ENCODE measurements at regions not wholly inside any gene's neighbourhood (a gene's known extent, or its start where the extent isn't known, plus 50 kb on each side); places are given as distances from the start of the nearest gene placed in this dataset.
"Not testable (repeated sequence)": the region's sequence is repeated elsewhere in the genome, so short reads cannot be mapped to it uniquely, and the experiment has no call there.

DNA sequence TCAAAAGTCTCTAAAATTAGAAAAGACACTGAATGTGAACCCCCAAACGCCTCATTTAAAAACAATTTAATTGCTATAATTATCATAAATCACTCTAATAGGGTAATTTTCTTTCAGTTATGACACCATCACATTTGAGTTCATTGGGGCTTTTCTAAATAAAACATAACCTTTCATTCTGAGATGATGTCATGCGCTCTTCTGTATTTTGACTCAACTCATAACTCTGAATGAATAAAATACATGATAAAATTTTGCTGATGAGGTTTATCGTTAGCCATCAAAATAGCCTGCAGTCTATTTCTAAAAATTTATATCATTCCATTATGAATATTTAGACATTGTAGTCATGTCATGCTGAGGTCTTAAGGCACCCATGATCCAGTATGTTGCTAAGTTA is 1099.7 kb downstream of the SUCLG1 start:
- DNase-seq (ENCODE audit: low read depth in 4 of 4, low spot score in 3 of 4), result no peak

DNA sequence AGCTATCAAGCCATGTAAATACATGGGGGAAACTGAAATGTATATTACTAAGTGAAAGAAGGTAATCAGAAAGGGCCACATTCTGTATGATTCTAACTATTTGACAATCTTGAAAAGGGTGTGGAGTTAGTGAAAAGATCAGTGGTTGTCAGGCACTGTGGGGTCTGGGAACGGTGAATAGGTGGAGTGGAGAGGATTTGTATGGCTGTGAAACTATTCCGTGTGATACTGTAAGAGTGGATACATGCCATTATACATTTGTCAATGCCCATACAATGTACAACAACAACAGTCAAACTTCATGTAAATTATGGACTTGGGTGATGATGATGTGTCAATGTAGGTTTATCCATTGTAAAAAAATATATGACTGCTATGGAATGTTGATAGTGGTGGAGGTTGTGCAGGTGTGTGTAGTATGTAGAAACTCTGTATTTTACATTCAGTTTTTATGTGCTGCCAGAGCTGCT is 1116.2 kb downstream of the SUCLG1 start:
- no peak for DNase-seq (ENCODE audit: low read depth in 4 of 4, low spot score in 3 of 4)

DNA sequence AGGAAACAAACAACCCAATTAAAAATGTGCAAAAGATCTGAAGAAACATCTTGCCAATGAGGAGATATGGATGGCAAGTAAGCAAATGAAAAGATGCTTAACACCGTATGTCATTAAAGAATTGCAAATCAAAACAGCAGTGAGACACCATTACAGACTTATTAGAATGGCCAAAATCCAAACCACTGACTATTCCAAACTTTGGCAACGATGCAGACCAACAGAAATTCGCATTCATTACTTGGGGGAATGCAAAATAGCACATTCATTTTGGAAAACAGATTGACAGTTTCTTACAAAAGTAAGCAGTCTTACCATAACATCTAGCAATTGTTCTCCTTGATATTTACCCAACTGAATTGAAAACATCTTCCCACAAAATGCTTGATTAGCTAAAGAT is 1118.7 kb downstream of the SUCLG1 start:
- no peak for DNase-seq (ENCODE audit: low read depth in 4 of 4, low spot score in 3 of 4)

DNA sequence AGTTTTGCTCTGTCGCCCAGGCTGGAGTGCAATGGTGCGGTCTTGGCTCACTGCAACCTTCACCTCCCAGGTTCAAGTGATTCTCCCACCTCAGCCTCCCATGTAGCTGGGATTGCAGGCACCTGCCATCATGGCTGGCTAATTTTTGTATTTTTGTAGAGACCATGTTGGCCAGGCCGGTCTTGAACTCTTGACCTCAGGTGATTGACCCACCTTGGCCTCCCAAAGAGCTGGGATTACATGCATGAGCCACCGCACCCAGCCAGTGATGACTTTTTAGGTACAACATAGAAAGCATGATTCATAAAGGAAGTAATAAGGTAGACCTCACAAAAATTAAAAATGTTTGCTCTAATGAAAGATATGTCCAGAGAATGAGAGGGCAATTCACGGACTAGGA is 1119.1 kb downstream of the SUCLG1 start:
- DNase-seq (ENCODE audit: low read depth in 4 of 4, low spot score in 3 of 4), result not testable (repeated sequence)

DNA sequence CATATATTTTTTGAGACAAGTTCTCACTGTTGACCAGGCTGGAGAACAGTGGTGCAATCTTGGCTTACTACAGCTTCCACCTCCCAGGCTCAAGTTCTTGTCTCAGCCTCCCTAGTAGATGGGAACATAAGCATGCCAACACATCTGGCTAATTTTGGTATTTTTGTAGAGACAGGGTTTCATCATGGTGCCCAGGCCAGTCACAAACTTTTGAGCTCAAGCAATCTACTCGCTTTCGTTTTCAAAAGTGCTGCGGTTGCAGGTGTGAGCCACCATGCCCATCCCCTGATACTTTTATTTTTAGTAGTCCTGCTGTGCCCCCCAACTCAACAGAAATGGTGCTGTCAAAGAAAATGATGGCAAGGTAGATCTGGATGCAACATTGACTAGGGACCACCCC is 1127.3 kb downstream of the SUCLG1 start:
- DNase-seq (ENCODE audit: low read depth in 4 of 4, low spot score in 3 of 4), result no peak

DNA sequence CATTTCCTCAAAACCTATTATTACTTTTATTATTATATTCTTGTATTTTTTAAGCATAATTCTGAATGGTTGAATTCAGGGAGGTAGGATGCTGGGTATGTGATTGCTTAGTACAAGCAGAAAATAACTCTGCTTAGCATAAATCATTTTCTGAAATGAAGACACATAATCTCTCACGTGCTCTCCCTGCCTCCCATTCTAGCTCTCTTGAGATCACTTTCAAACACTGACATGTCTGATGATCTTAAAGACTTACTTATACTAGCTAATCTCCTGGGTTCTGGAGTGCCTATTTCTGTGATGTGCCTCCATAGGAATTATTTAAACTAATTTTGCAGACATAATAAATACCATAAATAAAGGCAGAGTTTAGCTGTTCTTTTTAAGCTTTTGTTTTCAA is 1136.0 kb downstream of the SUCLG1 start:
- no peak for DNase-seq (ENCODE audit: low read depth in 4 of 4, low spot score in 3 of 4)

DNA sequence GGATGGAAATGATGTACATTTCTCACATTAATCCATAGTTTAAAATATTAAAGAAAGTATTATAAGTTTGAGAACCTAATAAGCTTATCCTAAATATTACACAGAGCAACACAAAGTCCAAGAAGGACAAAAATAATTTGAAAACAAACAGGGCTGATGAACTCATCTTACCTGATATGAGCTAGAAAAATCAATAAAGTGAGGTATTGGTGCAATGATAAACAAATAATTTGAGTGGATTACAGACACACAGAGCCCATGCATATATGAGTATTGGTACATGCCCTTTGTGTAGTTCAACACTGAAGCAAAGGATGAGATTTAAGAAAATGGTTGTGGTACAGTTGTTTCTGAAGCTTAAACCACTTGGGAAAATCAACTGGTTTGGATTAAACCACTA is 1139.0 kb downstream of the SUCLG1 start:
- DNase-seq (ENCODE audit: low read depth in 4 of 4, low spot score in 3 of 4), result no peak

DNA sequence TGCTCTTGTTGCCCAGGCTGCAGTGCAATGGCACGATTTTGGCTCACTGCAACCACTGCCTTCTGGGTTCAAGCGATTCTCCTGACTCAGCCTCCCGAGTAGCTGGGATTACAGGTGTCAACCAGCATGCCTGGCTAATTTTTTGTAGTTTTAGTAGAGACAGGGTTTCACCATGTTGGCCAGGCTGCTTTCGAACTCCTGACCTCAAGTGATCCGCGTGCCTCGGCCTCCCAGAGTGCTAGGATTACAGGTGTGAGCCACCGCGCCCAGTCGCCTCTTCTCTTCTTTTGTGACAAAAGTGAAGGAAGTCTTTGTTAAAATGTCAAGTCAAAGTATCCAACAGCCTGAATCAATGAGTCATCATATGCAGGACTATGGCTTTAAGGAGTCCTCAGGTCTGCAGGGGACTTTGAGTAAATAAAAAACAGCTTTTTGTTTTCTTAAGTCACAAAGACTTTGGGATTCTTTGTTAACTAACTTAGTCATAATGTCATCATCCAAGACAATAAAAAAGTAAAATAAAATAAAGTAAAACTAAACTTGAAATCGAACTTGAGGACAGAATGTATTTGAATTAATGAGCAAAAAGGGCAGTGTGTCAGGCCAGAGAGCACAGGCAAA is 1153.2 kb downstream of the SUCLG1 start:
- no peak for DNase-seq (ENCODE audit: low read depth in 4 of 4, low spot score in 3 of 4)

DNA sequence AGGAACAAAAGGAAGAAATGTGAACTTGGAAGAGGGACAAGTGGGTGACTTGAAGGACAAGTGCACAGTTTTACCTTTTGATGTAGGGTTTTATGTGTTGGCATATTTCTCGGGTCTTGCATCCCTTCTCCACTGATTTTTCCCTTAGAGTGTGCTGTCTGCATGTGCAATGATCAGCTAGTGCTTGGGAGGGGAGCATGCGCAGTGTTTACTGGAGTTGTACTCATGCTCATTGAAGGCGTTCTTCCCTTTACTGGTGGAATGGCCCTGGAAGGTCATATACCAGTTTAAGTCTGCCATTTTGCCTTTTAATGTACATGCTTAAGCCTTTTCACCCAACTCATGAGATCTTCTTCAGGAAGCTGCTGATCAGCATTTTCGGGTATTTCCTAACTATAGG is 1168.0 kb downstream of the SUCLG1 start:
- DNase-seq (ENCODE audit: low read depth in 4 of 4, low spot score in 3 of 4), result no peak

DNA sequence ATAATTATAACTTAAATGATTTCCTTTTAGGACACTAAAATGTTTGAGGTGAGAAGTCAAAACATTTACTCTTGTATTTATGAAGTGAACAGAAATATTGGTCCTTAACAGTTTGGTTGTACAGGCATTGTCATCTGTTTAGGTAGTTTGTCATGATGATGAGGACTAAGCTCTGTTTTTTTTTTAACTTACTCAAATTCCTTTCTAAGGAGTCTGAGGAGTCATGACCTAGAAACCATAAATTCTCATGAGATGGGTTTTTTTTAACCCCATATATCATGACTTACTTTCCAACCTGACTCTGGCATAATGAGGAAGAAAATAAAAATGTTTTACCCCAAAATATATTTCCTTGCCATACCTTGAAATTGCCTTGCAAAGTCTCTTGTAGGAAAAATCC is 1176.2 kb downstream of the SUCLG1 start:
- DNase-seq (ENCODE audit: low read depth in 4 of 4, low spot score in 3 of 4), result no peak

DNA sequence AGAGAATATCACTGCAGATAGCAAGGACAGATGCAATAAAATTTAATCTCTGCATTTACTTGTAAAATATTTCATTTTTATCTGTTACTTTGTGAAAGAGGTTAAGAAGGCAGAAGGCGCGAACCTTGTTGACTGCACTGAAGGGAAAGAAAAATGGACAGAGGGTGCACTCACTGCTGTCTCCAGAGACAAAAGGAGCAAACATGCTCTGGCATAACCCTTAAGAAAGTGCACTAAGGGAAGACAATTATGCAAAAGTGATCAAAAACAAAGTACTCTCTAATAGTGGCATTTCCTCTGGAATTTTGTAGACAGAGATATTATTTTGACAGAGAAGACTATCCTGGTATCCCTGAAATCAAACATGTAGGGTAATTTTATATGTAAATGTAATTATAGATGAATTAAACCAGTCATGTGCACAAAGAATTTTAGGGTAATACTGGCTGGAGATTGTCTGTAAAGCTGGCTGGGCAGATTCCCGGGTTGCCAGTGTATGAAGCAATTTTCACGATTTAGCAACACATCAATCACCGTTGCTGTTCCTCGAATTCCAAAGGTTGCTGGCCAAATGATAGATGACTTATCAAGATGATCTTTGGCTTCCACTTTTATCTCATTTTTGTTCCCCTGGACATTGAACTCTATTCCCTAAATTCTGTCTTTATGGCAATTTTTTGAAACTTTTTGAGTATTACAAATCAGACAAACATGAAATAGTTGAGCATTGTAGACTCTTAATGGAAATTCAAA is 1176.9 kb downstream of the SUCLG1 start:
- DNase-seq (ENCODE audit: low read depth in 4 of 4, low spot score in 3 of 4), result no peak

DNA sequence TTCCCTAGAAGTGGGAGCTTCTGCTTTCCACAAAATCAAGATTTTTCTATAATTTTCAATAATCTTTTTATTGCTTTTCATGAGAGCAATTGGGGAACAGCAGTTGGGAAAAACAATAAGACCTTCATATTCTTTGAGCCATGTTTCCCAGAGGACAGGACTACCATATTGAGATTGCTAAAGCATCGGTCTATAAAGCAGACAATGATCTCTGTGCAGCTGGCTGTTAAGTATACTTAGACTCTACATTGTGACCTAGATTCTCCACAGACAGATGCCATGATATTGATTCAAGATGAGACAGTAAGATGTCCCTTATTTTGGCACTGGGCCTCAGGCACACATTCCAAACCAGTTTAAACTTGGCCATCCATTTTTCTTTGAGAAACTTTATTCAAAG is 1178.7 kb downstream of the SUCLG1 start:
- DNase-seq (ENCODE audit: low read depth in 4 of 4, low spot score in 3 of 4), result no peak

DNA sequence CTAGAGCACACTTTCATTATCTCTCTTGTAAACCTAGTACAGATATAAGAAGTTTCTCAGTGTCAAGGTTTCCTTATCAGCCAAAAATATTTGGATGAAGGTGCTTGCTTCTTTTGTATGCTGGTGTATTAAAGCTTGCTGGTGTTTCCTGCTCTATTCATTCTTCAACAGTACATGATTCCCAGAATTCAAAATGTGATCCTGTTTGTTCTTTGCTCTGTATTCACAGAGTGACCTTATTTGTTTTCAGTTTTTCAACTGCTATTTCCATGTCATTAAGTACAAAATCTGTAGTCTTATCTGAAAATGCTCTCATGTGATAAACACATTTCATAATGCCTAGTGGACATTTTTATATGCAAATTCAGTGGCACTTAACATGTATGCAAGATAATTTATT is 1185.8 kb downstream of the SUCLG1 start:
- DNase-seq (ENCODE audit: low read depth in 4 of 4, low spot score in 3 of 4), result no peak

DNA sequence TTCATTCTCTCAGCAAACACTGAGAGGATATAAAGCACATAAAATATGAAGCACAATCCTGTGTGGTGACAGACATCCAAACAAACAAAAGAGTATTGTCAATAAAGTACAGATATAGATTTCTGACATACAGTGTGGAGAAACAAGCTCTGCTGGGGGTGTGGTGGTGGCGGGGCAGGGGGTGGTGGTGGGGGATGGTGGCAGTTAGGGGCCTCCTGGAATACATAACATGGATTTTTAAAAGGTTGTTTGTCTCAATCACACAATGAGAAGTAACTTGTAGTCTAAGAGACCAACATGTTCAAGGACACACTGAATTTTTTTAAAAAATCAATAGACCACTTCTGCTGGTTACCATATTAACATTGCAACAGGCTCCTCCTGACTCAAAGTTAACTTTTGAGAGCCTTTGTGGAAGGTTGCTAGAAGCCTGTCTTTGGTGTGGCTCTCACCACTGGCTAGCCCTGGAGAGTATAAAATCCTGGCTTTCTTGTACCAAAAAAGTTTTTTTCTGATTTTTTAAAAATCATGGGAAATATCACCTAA is 1197.4 kb downstream of the SUCLG1 start:
- DNase-seq (ENCODE audit: low read depth in 4 of 4, low spot score in 3 of 4), result no peak

DNA sequence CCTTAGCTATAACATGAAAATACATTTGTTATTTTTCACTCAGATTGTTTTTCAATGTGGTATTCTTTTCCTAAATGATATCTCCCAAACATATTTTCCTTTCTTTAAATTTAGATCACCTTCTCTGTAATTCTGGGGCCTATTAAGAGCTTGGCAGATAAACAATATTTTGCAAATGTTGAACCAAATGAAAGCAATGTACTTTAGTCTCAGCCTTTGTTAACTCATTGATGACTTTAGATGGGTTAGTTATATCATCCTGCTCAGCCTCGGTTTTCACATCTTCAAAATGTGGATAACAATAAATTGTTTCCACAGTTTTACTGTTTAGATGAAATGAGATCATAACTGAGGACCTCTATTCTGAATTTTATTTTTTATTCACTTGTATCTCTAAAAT is 1205.2 kb downstream of the SUCLG1 start:
- no peak for DNase-seq (ENCODE audit: low read depth in 4 of 4, low spot score in 3 of 4)

DNA sequence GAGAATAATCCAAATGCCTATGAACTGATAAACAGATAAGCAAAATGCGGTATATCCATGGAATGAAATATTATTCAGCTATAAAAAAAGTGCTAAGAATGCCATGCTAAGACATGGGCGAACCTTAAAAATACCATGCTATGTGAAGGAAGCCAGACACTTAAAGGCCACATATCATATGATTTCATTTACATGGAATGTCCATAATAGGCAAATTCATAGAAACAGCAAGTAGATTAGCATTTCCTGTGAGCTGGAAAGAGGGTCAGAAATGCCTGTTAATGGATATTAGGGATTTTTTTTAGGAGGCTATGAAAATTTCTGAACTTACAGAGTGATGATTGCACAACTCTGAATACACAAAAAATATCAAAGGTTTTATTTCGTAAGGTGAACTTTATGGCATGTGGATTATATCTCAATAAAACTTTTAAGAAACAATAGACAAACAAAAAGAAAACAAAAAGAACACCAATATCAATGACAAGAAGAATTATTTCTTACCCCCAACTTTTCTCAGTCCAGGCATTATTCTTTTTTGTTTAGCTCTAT is 1207.7 kb downstream of the SUCLG1 start:
- no peak for DNase-seq (ENCODE audit: low read depth in 4 of 4, low spot score in 3 of 4)

DNA sequence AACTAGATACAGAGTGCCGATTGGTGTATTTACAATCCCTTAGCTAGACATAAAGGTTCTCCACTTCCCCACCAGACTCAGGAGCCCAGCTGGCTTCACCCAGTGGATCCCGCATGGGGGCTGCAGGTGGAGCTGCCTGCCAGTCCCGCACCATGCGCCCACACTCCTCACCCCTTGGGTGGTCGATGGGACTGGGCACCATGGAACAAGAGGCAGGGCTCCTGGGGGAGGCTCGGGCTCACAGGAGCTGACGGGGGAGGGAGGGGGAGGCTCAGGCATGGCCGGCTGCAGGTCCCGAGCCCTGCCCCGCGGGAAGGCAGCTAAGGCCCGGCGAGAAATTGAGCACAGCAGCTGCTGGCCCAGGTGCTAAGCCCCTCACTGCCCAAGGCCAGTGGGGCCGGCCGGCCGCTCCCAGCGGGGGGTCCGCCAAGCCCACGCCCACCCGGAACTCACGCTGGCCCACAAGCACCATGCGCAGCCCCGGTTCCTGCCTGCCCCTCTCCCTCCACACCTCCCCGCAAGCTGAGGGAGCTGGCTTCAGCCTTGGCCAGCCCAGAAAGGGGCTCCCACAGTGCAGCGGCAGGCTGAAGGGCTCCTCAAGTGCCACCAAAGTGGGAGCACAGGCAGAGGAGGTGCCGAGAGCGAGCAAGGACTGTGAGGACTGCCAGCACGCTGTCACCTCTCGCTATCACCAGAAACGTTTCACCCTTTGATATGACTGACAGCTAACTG is 1213.1 kb downstream of the SUCLG1 start:
- DNase-seq (ENCODE audit: low read depth in 4 of 4, low spot score in 3 of 4), result not testable (repeated sequence)

DNA sequence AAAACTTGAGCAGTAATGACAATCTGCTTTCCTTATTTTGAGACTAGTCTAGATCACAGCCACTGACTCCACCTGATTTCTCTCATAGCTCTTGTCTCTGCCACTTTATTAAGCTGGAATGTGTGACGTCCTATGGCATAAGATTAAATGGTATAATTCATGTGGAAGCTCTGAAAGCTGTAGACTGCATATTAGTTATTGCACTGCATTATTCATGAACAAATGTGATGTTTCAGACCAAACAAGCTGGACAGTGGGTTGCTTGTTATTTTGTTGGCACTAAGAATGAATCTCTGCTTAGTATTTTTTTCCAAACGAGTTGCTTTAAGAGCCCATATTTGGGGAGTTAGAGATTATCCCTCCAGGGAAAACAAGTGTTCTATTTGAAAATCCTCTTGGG is 1218.5 kb downstream of the SUCLG1 start:
- no peak for DNase-seq (ENCODE audit: low read depth in 4 of 4, low spot score in 3 of 4)

DNA sequence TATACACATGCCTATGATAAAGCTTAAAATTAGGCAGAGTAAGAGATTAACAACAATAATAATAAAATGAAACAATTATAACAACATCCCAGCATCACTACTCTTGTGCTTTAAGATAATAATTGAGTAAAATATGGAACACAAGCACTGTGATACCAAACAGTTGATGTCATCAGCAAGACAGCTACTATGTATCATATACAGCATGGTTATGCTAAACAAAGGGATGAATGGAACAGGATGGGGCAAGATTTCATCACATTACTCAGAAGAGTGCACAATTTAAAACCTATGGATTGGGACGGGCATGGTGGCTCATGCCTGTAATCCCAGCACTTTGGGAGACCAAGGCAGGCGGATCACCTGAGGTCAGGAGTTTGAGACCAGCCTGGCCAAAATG is 1221.0 kb downstream of the SUCLG1 start:
- no peak for DNase-seq (ENCODE audit: low read depth in 4 of 4, low spot score in 3 of 4)

DNA sequence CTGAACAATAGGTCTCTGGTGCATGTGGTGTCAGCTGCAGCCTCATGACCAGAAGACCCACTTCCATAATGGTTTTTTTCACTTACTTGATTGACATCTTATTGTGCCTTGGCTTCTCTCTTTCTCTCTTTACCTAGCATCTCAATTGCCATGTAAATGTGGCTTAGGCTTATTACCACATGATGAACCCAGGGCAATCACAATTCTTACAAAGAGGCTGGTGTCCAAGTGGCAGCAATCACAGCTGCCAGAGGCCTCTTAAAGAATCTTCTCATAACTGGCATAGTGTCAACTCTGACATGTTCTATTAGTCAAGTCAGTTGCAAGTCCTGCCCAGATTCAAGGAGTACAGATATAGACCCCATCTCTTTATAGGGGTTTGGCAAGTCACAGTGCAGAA is 1224.8 kb downstream of the SUCLG1 start:
- no peak for DNase-seq (ENCODE audit: low read depth in 4 of 4, low spot score in 3 of 4)

DNA sequence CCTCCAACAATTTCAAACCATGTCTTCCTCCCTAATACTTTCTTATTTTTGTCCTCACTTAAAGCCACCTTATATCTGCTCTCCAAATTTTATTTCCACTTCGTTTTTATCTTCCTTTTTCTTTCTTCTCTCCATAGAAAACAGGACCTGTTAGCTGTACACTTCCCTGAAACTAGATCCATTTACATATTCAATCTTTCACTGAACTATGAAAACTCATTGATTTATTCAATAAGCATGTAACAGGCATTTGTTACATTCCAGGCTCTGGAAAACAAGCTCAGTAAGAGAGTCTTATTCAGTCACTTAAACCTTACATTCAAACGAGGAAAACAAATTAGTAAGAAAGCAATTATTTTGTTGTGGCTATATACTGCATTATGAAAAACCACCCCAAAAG is 1225.3 kb downstream of the SUCLG1 start:
- no peak for DNase-seq (ENCODE audit: low read depth in 4 of 4, low spot score in 3 of 4)

Measured in left renal pelvis (tissue), 4 donors.